GM21737 (cell line): ENCODE measurements at regions not wholly inside any gene's neighbourhood (a gene's known extent, or its start where the extent isn't known, plus 50 kb on each side); places are given as distances from the start of the nearest gene placed in this dataset.
"Not testable (repeated sequence)": the region's sequence is repeated elsewhere in the genome, so short reads cannot be mapped to it uniquely, and the experiment has no call there.

Experiments used
- ATAC-seq: cut with Tn5 transposase; IDR thresholded peaks from one replicate; pipeline ENCODE4 v1.9.1; 2021; ENCODE audit warnings: mild to moderate bottlenecking, moderate library complexity; ENCODE audit not compliant: unreplicated experiment

DNA sequence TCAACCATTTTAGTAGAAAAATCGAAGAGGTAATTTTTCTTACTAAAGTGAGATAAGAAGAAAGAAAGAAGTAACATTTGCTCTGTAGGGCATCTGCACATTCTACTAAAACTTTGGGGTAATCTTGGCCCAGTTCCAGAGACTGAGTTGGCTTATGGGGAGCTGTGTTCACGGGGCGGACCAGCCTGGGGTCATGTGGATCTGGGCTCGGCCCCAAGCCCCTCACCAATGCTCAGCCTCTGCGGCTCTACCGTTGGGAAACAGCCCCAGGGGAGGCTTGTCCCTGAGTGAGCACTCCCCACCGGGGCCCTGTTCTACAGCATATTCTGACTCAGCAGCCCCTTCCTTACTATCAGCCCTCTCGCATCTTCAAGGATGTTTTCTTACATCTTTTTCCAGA is 132.3 kb downstream of the RTP5 start:
- ATAC-seq: no peak

DNA sequence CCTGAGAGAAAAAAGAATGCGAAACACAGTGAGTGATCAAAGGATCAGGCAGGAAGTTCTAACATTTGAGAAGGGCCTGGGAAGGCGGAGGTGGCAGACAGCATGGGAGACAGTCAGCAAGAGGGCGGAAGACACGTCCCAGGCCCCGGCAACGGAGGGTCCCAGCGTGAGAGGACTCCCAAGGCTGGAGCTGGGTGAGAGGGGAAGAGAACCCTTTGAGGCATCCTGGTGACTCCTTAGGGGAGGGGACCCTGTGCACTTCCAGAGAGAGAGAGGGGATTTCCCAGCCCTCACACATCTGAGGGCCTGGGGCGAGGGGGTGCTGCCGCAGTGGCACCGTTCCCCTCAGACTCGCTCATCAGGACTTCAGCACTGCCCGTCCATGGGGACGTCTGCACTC is 133.4 kb downstream of the RTP5 start:
- no peak for ATAC-seq

DNA sequence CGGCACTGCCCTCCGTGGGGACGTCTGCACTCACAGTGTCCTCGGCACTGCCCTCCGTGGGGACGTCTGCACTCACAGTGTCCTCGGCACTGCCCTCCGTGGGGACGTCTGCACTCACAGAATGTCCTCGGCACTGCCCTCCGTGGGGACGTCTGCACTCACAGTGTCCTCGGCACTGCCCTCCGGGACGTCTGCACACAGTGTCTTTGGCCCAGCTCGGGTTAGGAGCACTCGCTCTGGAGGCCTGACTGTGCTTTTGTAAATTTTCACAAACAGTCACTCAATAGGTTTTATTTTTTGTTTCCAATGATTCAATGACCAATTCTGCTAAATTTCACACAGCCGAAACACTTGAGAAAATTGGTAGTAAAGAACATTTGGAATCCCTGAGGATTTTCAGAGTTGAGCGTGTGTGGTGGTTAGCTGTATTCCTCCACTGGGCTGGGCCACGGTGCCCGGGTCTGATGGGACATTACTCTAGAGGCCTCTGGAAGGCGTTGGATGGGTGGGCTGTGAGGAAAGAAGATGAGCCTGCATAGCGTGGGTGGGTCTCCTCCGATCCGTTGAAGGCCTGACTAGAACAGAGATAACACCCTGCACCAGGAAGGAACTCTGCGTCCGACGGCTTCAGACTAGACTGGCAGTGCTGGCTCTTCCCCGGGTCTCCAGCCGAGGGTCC is 134.8 kb downstream of the RTP5 start:
- no peak for ATAC-seq

DNA sequence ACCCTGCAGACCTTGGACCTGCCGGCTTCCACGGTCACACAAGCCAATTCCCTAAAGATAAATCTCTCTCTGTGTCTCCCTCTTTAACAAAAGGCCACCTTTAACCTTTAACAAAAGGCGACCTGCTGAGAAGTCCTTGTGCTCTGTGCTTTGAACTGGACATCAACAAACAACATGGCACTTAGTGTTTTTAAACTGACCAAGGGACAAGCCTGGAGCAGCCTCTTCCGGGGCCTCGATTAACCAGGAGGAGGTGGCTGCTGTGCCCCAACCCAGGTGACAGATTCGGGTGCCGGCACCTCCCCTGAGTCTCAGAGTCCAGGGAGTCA is 135.3 kb downstream of the RTP5 start:
- ATAC-seq: no peak

DNA sequence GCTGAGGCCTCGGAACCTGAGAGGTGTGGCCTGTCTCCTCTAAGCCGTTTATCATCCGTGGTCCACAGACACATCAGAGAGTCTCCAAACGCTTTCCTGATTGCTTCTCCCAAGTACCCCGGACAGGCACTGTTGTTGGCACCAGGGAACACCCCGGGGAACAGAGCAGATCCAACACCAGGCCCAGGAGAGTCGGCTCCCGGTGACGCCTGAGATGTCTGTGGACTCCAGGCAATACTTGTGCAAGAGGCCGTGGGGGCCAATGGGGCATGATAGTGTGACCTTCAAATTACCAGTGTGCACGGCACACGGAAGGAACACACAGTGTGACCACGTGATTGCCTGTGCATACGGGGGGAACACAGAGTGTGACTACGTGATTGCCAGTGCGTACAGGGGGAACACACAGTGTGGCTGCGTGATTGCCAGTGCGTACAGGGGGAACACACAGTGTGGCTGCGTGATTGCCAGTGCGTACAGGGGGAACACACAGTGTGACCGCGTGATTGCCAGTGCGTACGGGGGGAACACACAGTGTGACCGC is 136.6 kb downstream of the RTP5 start:
- ATAC-seq: not testable (repeated sequence)

DNA sequence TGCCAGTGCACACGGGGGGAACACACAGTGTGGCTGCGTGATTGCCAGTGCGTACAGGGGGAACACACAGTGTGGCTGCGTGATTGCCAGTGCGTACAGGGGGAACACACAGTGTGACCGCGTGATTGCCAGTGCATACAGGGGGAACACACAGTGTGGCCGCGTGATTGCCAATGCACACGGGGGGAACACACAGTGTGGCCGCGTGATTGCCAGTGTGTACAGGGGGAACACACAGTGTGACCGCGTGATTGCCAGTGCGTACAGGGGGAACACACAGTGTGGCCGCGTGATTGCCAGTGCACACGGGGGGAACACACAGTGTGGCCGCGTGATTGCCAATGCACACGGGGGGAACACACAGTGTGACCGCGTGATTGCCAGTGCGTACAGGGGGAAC is 139.4 kb downstream of the RTP5 start:
- not testable (repeated sequence) for ATAC-seq

DNA sequence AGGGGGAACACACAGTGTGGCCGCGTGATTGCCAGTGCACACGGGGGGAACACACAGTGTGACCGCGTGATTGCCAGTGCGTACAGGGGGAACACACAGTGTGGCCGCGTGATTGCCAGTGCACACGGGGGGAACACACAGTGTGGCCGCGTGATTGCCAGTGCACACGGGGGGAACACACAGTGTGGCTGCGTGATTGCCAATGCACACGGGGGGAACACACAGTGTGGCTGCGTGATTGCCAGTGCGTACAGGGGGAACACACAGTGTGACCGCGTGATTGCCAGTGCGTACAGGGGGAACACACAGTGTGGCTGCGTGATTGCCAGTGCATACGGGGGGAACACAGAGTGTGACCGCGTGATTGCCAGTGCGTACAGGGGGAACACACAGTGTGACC is 140.3 kb downstream of the RTP5 start:
- not testable (repeated sequence) for ATAC-seq

DNA sequence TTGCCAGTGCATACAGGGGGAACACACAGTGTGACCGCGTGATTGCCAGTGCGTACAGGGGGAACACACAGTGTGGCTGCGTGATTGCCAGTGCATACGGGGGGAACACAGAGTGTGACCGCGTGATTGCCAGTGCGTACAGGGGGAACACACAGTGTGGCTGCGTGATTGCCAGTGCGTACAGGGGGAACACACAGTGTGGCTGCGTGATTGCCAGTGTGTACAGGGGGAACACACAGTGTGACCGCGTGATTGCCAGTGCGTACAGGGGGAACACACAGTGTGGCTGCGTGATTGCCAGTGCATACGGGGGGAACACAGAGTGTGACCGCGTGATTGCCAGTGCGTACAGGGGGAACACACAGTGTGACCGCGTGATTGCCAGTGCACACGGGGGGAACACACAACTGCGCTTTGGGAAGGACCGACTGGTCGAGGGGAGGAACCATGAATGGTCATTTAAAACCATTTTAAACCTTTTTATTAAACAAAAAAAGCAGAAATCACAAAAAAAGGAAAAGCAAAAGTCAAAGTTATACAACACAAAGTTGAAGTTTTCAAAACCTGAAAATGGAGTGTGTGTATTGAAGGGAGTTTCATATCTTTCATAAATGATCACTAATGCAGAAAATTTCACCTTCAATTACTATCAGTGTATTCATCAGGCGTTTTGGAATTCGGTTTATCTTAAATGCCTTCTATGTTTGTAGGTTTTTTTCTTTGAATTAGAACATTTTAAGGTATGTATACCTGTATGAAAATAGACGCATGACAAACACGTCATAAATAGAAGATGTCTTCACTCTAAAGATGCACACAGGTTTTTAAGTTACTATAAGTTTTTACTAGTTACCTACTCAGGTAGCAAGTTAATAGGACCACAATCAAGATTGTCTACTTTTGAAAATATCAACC is 141.0 kb downstream of the RTP5 start:
- not testable (repeated sequence) for ATAC-seq

DNA sequence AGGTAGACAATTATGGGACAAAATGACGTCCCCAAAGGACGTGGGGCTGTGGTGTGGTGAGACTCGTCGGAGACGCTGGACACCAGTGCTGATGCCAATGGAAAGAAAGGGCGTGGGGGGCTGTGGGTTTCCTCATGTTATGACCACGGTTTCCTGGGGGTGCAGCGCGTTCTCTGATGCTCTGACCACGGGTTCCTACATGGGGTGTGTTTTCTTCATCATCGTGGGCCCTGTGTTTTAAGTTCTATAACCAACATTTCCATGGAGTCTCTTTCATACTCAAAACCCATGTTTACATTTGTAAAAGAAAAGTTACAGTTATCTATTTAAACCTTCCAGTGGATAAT is 141.6 kb downstream of the RTP5 start:
- ATAC-seq: no peak

DNA sequence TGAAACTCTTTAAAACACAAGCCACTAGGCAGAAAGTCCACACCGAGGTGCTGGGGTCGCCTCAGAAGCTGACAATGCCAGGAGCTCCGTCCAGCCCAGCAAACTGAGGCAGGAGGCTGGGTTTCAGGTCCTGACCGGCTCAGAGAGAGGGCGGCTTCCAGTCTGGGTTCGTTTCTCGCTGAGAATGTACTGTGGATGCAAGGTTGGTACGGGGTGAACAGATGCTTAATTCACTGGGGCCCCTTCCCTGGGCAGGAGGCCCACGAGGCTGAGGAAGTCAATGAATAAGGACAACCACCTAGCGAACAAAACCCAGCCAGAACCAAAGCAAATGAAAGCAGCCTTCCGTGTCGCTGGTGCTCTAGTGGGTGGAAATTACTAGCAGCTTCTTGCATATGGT is 142.0 kb downstream of the RTP5 start:
- ATAC-seq: no peak

DNA sequence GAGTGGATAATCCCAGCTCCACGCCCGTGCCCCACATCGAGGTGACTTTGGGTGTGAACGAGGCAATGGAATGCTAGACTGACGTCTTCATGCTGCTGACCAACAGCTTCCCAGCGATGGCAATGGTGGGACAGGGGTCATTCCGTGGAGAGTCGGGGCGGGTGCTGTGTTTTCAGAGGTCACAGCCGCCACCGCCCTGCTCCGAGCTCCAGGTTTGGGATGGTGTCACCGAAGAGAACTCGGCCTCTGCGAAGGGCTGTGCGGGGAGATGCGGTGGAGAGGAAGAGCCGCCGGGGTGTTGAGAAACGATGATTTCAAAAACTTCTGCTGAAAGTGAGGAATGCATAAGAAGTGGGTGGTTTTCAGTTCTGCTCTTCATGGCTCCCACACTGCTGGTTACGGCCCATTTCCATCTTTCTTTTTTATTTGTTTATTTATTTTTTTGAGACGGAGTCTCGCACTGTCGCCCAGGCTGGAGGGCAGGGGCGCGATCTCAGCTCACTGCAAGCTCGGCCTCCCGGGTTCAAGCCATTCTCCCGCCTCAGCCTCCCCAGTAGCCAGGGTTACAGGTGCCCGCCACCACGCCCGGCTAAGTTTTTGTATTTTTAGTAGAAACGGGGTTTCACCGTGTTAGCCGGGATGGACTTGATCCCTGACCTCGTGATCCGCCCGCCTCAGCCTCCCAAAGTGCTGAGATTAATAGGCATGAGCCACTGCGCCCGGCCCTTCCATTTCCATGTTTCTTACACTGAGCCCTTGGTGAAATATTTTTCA is 142.6 kb downstream of the RTP5 start:
- no peak for ATAC-seq

DNA sequence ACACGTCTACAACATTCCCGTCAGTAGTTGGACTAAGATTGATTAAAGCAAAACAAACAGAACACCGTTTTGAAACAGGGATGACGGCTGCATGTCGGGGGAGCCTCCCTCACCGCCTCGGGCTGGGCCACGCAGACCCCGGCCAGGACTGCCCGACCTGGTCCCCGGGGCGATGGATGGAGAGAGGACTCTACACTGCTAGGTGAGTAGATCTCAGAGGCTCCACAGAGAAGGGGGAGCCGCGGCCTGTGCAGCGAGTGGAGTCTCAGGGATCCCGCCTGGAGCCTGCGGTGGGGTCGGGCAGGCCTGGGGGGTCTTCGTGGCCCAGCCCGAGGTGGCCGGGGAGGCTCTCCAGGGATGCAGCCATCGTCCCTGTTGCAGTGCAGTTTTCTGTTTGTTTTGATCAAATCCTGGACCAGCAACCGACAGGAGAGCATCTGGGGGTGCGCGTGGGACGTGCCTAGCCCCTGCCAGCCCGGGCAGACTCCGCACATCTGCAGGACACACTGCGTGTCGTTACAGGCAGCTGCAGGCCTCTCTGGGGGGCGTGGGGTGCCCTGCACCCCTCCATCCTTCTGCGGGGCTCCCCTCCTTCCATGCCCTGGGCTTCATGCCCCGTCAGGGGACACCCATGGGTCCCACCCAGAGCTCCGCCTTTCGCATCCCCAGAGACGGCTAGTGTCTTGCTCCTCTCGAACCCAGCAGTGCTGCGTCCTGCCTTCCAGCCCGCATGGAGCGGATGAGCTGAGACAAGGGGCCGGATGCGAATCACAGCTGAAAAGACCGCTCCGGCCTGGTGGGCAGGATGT is 143.6 kb downstream of the RTP5 start:
- no peak for ATAC-seq

DNA sequence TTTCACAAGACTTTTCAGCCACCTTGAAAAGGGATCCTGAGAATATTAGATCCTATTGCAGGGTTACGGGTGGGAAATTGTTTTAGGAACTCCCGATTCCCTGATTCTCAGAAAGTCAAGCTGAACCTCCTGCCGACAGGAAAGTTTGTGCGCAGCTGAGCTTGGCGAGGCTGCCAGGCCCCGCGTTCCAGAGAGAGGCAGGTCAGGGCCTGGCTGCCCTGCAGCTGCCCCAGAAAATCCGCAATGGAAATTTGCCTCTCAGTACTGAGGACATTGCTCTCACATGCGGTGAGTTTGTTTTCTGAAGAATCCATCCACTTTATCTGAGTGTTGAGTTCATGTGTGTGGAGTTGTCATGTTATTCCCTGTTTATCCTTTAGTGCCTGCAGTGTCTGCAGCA is 144.2 kb downstream of the RTP5 start:
- ATAC-seq: no peak

DNA sequence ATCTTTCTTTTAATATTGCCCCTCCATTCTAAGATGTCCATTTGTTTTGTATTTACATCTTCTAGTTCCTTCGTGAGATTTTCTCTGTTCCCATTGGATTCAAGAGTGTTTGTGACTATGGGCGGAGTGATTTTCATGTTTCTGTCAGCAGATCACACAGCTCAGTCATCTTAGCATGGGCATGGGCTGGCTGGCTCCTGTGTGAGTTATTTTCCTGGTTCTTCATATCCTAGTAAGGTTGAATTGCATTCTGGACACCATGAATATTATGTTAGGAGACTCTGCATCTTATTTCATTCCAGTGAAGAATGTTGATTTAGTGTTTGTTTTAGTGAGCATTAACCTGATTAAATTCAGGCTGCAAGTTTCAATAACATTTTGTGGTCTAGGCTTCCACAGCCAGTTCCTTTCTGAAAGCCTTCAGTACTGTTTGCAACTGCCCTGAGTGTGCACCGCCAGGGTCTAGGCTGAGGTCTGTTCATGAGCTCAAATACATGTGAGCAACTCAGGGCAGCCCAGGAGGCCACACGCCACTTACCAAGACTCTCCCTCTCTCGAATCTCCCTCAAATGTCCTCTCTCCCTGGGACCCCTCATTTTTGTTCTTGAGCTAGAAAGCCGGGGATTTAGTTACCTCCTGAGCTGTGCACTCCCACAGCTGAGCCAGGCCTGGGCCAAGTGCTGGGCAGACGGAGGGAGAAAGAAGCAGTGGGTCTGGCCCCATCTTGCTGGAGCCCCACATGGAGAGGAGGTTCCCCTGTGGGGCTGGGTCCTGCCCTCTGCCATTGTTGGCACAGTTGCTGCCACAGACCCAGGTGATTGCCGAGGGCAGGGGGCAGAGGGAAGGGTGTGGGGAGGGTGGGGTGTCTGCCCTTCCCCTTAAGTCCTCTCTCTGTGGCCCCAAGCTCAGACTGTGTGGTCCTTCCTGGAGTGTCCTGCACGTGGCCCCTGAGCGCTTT is 145.9 kb downstream of the RTP5 start:
- ATAC-seq: no peak

DNA sequence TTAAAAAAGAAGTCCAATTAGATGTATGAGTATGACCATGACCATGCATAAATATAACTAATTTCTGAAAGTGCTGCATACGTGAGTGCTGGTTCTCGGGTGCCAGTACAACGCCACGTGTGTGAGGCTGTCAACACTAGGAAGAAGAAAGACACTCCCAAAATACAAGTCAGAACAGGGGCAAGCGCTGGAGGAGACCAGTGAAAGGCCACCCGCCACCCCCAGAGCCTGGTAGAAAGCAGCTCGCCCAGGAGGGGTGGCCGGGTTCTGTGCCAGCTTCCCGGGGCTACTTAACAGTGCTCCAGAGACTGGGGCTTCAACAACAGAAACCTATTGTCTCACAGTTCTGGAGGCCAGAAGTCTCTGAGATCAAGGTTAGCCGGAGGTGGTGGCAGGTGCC is 147.6 kb downstream of the RTP5 start:
- no peak for ATAC-seq

DNA sequence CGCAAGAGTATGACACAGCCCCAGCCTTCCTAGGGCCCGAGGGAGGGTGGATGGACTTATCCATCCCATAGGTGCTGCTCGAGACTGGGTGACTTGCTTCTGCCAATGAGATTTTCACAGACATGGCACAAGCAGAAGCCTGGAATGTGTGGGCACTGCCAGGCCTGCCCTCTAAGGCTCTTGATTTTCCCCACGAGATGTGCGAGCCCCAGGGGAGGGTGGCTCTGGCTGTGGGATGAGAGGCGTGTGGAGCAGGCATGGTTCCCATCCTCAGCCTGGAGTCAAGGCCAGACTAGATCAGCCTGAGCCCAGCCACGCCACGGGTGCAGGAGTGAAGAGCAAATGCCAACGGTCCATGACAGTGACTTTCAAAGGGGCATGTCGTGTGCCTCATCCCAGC is 148.9 kb downstream of the RTP5 start:
- ATAC-seq: not testable (repeated sequence)

DNA sequence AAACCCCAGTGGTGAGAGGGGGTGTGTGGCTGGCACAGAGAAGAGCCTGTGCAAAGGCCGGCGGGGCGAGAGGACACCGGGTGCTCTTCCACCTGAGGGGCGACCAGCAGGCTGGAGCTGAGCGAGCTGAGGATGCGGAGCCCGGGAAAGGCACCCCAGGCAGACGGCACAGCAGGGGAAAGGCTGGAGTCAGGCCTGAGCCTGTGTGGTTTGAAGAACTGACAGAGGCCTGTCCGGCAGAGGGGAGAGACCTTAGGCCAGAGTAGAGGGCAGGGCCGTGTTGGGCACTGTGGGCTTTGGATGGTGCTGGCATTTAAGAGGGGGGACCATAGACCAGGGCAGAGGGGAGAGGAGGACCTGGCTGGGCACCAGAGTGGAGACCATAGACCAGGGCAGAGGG is 149.8 kb downstream of the RTP5 start:
- ATAC-seq: no peak

DNA sequence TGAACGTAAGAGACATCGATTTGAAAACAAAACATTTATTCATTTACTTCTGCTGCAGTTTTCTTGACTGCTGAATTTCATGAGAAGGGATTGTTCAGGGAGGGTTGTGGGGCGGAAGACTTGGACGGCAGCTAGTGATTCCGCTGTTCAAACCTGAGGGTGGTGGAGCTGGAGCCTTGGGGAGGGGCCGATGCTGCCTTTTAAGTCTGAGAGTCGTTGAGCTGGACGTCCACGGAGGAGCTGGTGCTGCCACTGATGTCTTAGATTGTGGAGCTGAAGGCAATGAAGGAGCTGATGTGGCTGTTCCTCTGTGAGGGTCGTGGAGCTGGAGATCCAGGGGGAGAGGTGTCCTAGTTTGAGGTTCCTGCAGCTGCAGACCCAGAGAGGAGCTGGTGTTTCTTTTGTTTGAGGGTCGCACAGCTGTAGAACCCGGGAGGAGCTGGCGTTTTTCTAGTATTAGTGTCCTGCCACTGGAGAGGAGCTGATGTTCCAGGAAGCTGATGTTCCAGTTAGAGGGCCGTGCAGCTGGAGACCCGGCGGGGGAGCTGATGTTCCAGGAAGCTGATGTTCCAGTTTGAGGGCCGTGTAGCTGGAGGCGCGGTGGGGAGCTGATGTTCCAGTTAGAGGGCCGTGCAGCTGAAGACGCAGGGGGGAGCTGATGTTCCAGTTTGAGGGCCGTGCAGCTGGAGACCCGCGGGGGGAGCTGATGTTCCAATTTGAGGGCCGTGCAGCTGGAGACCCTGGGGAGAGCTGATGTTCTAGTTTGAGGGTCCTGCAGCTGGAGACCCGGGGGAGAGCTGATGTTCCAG is 150.9 kb downstream of the RTP5 start:
- ATAC-seq: no peak
